ENCODE measurements at regions not wholly inside any gene's neighbourhood (a gene's known extent, or its start where the extent isn't known, plus 50 kb on each side); places are given as distances from the start of the nearest gene placed in this dataset.

GRCh38 chr1:66446261-66447001, 87.5 kb upstream of the SGIP1 start:
- Histone ChIP-seq H3K9ac (ENCODE audit: insufficient read depth in 1 of 2, low read length in 2 of 2) (no peak overlapping the region), H3K9me3 (ENCODE audit: control insufficient read depth in 4 of 4, insufficient read depth in 3 of 4, low read length in 3 of 4) (no peaks in the 10 kb centered on the region), H3K36me3 (ENCODE audit: control insufficient read depth in 4 of 4, insufficient read depth in 4 of 4, low read length in 4 of 4) (no peaks in the 10 kb centered on the region), H3K27me3 (ENCODE audit: control insufficient read depth in 3 of 3, insufficient read depth in 3 of 3, low read length in 2 of 3) (no peaks in the 10 kb centered on the region), H3K4me1 (ENCODE audit: control insufficient read depth in 5 of 5, insufficient read depth in 5 of 5, low read length in 5 of 5) (peaks cover 0 to 17% (median 4%) of the 10 kb centered on the region in 5 donors), H3K4me3 (no peak overlapping the region), H3K27ac (ENCODE audit: low read depth in 1 of 2, low read length in 1 of 2) (peak overlapping the region in 1 of 2 donors; percentile 48)
- ATAC-seq (ENCODE audit: insufficient read depth, low FRiP score) (peak; percentile 88), DNase-seq (peak; percentile 26 to 89 (median 86))
- TF ChIP-seq, protein P1, sequence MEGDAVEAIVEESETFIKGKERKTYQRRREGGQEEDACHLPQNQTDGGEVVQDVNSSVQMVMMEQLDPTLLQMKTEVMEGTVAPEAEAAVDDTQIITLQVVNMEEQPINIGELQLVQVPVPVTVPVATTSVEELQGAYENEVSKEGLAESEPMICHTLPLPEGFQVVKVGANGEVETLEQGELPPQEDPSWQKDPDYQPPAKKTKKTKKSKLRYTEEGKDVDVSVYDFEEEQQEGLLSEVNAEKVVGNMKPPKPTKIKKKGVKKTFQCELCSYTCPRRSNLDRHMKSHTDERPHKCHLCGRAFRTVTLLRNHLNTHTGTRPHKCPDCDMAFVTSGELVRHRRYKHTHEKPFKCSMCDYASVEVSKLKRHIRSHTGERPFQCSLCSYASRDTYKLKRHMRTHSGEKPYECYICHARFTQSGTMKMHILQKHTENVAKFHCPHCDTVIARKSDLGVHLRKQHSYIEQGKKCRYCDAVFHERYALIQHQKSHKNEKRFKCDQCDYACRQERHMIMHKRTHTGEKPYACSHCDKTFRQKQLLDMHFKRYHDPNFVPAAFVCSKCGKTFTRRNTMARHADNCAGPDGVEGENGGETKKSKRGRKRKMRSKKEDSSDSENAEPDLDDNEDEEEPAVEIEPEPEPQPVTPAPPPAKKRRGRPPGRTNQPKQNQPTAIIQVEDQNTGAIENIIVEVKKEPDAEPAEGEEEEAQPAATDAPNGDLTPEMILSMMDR (IDR thresholded peaks at IDR 0.05; ENCODE audit: control extremely low read depth, extremely low read depth): peak; percentile 82
- 19 to 20% methylated on average over 8 of the region's 8 CpGs for WGBS, 2 donors

DNA sequence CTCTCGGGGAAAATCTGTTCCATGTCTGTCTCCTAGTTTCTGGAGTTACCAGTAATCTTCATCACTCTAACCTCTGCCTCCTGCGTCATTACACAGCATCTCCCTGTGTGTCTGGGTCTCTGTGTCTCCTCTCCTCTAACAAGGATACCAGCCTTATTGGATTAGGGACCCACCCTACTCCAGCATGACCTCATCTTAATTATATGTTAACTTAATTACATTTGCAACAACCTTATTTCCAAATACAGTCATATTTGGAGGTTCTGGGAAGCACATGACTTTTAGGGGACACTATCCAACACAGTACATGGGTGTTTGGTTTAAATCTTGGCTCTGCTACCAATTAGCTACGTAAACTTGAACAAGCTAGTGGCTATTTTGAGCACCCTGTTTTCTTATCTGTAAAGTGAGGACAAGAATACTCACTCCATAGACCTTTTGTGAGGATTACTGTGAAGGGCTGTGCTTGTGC, 83.9 kb upstream of the SGIP1 start:
- TF ChIP-seq, protein P1 (IDR thresholded peaks at IDR 0.05; ENCODE audit: control extremely low read depth, extremely low read depth): no peak
- ATAC-seq (ENCODE audit: insufficient read depth, low FRiP score) (no peak), DNase-seq (no peak)
- Histone ChIP-seq H3K4me3 (no peak overlapping the region), H3K27me3 (ENCODE audit: control insufficient read depth in 3 of 3, insufficient read depth in 3 of 3, low read length in 2 of 3) (no peaks in the 10 kb centered on the region), H3K36me3 (ENCODE audit: control insufficient read depth in 4 of 4, insufficient read depth in 4 of 4, low read length in 4 of 4) (no peaks in the 10 kb centered on the region), H3K9me3 (ENCODE audit: control insufficient read depth in 4 of 4, insufficient read depth in 3 of 4, low read length in 3 of 4) (no peaks in the 10 kb centered on the region), H3K9ac (ENCODE audit: insufficient read depth in 1 of 2, low read length in 2 of 2) (no peak overlapping the region), H3K27ac (ENCODE audit: low read depth in 1 of 2, low read length in 1 of 2) (peak overlapping the region in 1 of 2 donors; percentile 43), H3K4me1 (ENCODE audit: control insufficient read depth in 5 of 5, insufficient read depth in 5 of 5, low read length in 5 of 5) (peaks cover 0 to 17% (median 4%) of the 10 kb centered on the region in 5 donors)
- WGBS, 2 donors: 52 to 81% methylated on average over 3 of the region's 3 CpGs

DNA sequence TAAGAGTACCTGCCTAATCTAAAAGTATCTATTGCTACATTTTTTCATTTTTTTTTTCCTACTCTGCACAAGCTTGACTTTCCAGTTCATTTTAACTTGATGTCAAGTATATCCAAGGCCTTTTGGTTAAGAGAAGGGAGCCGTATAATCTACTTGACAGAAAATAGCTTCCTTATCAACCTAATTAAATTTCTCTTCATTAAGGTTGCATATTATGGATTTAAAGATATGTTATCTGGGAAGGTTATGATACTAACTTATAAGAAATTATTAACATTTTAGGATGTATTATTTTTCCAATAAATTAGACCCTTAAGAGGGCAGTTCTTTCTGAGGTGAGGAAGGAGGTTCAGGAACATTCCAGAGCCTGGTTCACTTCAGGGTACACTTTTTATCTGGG, 83.1 kb upstream of the SGIP1 start:
- Histone ChIP-seq H3K4me3 (no peak overlapping the region), H3K27ac (ENCODE audit: low read depth in 1 of 2, low read length in 1 of 2) (peak overlapping the region in 1 of 2 donors; percentile 83), H3K9me3 (ENCODE audit: control insufficient read depth in 4 of 4, insufficient read depth in 3 of 4, low read length in 3 of 4) (no peaks in the 10 kb centered on the region), H3K27me3 (ENCODE audit: control insufficient read depth in 3 of 3, insufficient read depth in 3 of 3, low read length in 2 of 3) (no peaks in the 10 kb centered on the region), H3K4me1 (ENCODE audit: control insufficient read depth in 5 of 5, insufficient read depth in 5 of 5, low read length in 5 of 5) (peaks cover 0 to 9% (median 4%) of the 10 kb centered on the region in 5 donors), H3K9ac (ENCODE audit: insufficient read depth in 1 of 2, low read length in 2 of 2) (no peak overlapping the region), H3K36me3 (ENCODE audit: control insufficient read depth in 4 of 4, insufficient read depth in 4 of 4, low read length in 4 of 4) (no peaks in the 10 kb centered on the region)
- ATAC-seq (ENCODE audit: insufficient read depth, low FRiP score) (no peak), DNase-seq (no peak)
- TF ChIP-seq, protein P1 (IDR thresholded peaks at IDR 0.05; ENCODE audit: control extremely low read depth, extremely low read depth): no peak
- 83 to 90% methylated on average over 1 of the region's 1 CpG for WGBS, 2 donors

Data from lung (tissue), 11 donors.